H9 (cell line): ENCODE measurements at regions not wholly inside any gene's neighbourhood (a gene's known extent, or its start where the extent isn't known, plus 50 kb on each side); places are given as distances from the start of the nearest gene placed in this dataset.

Experiments
- DNase-seq: peaks from one replicate; pipeline ENCODE4 v3.0.0-alpha.2; 2017
- H2AFZ ChIP-seq: one replicate; pipeline ENCODE4 v1.6.1; 2013; ENCODE audit warnings: mild to moderate bottlenecking, low read length, control low read depth, moderate library complexity
- H2AK5ac ChIP-seq: 2 replicates; pipeline ENCODE4 v1.6.1; 2013; ENCODE audit warnings: low read length, control low read depth, mixed read lengths; ENCODE audit not compliant: insufficient read length
- H2BK120ac ChIP-seq: one replicate; pipeline ENCODE4 v1.6.1; 2013; ENCODE audit warnings: low read depth, mild to moderate bottlenecking, low read length, control low read depth, inconsistent platforms; ENCODE audit not compliant: poor library complexity, severe bottlenecking
- H2BK12ac ChIP-seq: 2 replicates; pipeline ENCODE4 v1.6.1; 2013; ENCODE audit warnings: low read length, control low read depth, mixed read lengths, low read depth; ENCODE audit not compliant: insufficient read length
- H2BK15ac ChIP-seq: 2 replicates; pipeline ENCODE4 v1.6.1; 2013; ENCODE audit warnings: low read depth, low read length, control low read depth
- H2BK20ac ChIP-seq: one replicate; pipeline ENCODE4 v1.6.1; 2013; ENCODE audit warnings: low read depth, mild to moderate bottlenecking, low read length, control low read depth, inconsistent platforms; ENCODE audit not compliant: poor library complexity, severe bottlenecking
- H2BK5ac ChIP-seq: 2 replicates; pipeline ENCODE4 v1.6.1; 2013; ENCODE audit warnings: low read length, control low read depth, mixed read lengths; ENCODE audit not compliant: insufficient read length
- H3K14ac ChIP-seq: 2 replicates; pipeline ENCODE4 v1.6.1; 2013; ENCODE audit warnings: low read length, control low read depth; ENCODE audit not compliant: insufficient read depth
- H3K18ac ChIP-seq: 2 replicates; pipeline ENCODE4 v1.6.1; 2013; ENCODE audit warnings: low read depth, mild to moderate bottlenecking, mixed read lengths, low read length, control low read depth; ENCODE audit not compliant: insufficient read length
- H3K23ac ChIP-seq: 2 replicates; pipeline ENCODE4 v1.6.1; 2013; ENCODE audit warnings: low read length, control low read depth, mixed read lengths, low read depth; ENCODE audit not compliant: insufficient read length
- H3K23me2 ChIP-seq: 2 replicates; pipeline ENCODE4 v1.6.1; 2013; ENCODE audit warnings: low read depth, mild to moderate bottlenecking, mixed read lengths, low read length, control low read depth; ENCODE audit not compliant: insufficient read length, poor library complexity, severe bottlenecking
- H3K27ac ChIP-seq: 2 replicates; pipeline ENCODE4 v1.5.1; 2013; ENCODE audit warnings: low read length, control low read depth, mixed read lengths, low read depth; ENCODE audit not compliant: insufficient read length
- H3K27me3 ChIP-seq: 2 replicates; pipeline ENCODE4 v1.6.1; 2013; ENCODE audit warnings: low read length, control low read depth, inconsistent platforms; ENCODE audit not compliant: insufficient read depth
- H3K4ac ChIP-seq: 2 replicates; pipeline ENCODE4 v1.6.1; 2013; ENCODE audit warnings: low read depth, mild to moderate bottlenecking, control low read depth, inconsistent platforms, low read length, moderate library complexity
- H3K4me1 ChIP-seq: 2 replicates; pipeline ENCODE4 v1.6.1; 2013; ENCODE audit warnings: low read length, control low read depth, inconsistent platforms; ENCODE audit not compliant: insufficient read depth
- H3K4me2 ChIP-seq: 2 replicates; pipeline ENCODE4 v1.6.1; 2013; ENCODE audit warnings: low read length, control low read depth, mixed read lengths; ENCODE audit not compliant: insufficient read length, insufficient read depth
- H3K56ac ChIP-seq: 2 replicates; pipeline ENCODE4 v1.6.1; 2013; ENCODE audit warnings: low read depth, mild to moderate bottlenecking, mixed read lengths, low read length, control low read depth; ENCODE audit not compliant: insufficient read length
- H3K79me1 ChIP-seq: 2 replicates; pipeline ENCODE4 v1.6.1; 2013; ENCODE audit warnings: low read depth, mild to moderate bottlenecking, moderate library complexity, low read length, control low read depth, inconsistent platforms; ENCODE audit not compliant: insufficient read depth, poor library complexity, severe bottlenecking
- H3K79me2 ChIP-seq: 2 replicates; pipeline ENCODE4 v1.6.1; 2013; ENCODE audit warnings: low read length, control low read depth, inconsistent platforms; ENCODE audit not compliant: insufficient read depth
- H3K9ac ChIP-seq: 2 replicates; pipeline ENCODE4 v1.6.1; 2013; ENCODE audit warnings: low read length, control low read depth, mixed read lengths; ENCODE audit not compliant: insufficient read length; ENCODE audit errors: extremely low read depth
- H3K9me3 ChIP-seq: one replicate; pipeline ENCODE4 v1.6.1; 2013; ENCODE audit warnings: low read depth, low read length, inconsistent platforms; ENCODE audit not compliant: control insufficient read depth
- H3T11ph ChIP-seq: one replicate; pipeline ENCODE4 v1.6.1; 2013; ENCODE audit warnings: mild to moderate bottlenecking, low read length, control low read depth, inconsistent platforms
- H4K20me1 ChIP-seq: one replicate; pipeline ENCODE4 v1.6.1; 2013; ENCODE audit not compliant: control insufficient read depth, insufficient read length, insufficient read depth
- H4K5ac ChIP-seq: 2 replicates; pipeline ENCODE4 v1.6.1; 2013; ENCODE audit warnings: low read depth, mild to moderate bottlenecking, mixed read lengths, low read length, control low read depth; ENCODE audit not compliant: insufficient read length
- H4K8ac ChIP-seq: replicated peaks from 2 replicates; pipeline ENCODE4 v1.6.1; 2013; ENCODE audit warnings: low read length, control low read depth, mixed read lengths, low read depth; ENCODE audit not compliant: insufficient read length
- H4K91ac ChIP-seq: 2 replicates; pipeline ENCODE4 v1.6.1; 2013; ENCODE audit warnings: low read depth, mild to moderate bottlenecking, moderate library complexity, mixed read lengths, low read length, control low read depth; ENCODE audit not compliant: insufficient read length
- H3K27ac Mint-ChIP-seq, 3 experiments: 2 replicates in 2 of 3; 3 replicates in 1 of 3; pipeline ENCODE4 v1.8.0; 2020 to 2021; ENCODE audit warnings: mixed read lengths in 3 of 3, mild to moderate bottlenecking in 1 of 3, moderate library complexity in 1 of 3
- H3K27me3 Mint-ChIP-seq: 2 replicates; pipeline ENCODE4 v1.8.0; 2021; ENCODE audit warnings: low read depth, mild to moderate bottlenecking, moderate library complexity, mixed read lengths
- H3K36me3 Mint-ChIP-seq, 3 experiments: 2 replicates in 2 of 3; 3 replicates in 1 of 3; pipeline ENCODE4 v1.8.0; 2020 to 2021; ENCODE audit warnings: low read depth in 3 of 3, mixed read lengths in 3 of 3; ENCODE audit not compliant: insufficient read depth in 1 of 3
- H3K4me1 Mint-ChIP-seq, 2 experiments: 2 replicates each; pipeline ENCODE4 v1.8.0; 2020; ENCODE audit warnings: mixed read lengths in 2 of 2
- H3K4me3 Mint-ChIP-seq, 2 experiments: 2 replicates in 1 of 2; 3 replicates in 1 of 2; pipeline ENCODE4 v1.8.0; 2020 to 2021; ENCODE audit warnings: mild to moderate bottlenecking in 2 of 2, mixed read lengths in 2 of 2, moderate library complexity in 1 of 2
- H3K9me3 Mint-ChIP-seq, 2 experiments: 2 replicates in 1 of 2; 3 replicates in 1 of 2; pipeline ENCODE4 v1.8.0; 2020; ENCODE audit warnings: mild to moderate bottlenecking in 2 of 2, mixed read lengths in 2 of 2, moderate library complexity in 1 of 2
- CTCF ChIP-seq: fragments of 200-600 bp; sonication (generic); conservative IDR thresholded peaks from 3 replicates; pipeline ENCODE4 v1.8.0; 2021; ENCODE audit warnings: antibody characterized with exemption, mild to moderate bottlenecking
- WGBS: extraction: QIAGEN DNeasy Blood & Tissue Kit; methylation state at CpG from one replicate; pipeline ENCODE4 v1.1.7; 2013; ENCODE audit warnings: missing lambda C conversion rate, low lambda C conversion rate, mixed read lengths; ENCODE audit not compliant: insufficient read length; ENCODE audit errors: extremely low coverage; 5-methylcytosine and 5-hydroxymethylcytosine counted together

GRCh38 chr4:17320046-17320445 is 191.8 kb downstream of the QDPR start:
- no peaks in the 10 kb centered on the region; the same call in 1 of the 2 replicates for H3K4me1 ChIP-seq
- no peak overlapping the region for H2BK20ac ChIP-seq
- H2BK120ac ChIP-seq = no peak overlapping the region
- H3K9ac ChIP-seq = no peak overlapping the region
- Mint-ChIP-seq H3K4me1 (peaks cover 8 to 24% of the 10 kb centered on the region in 2 experiments), H3K4me3 (no peak overlapping the region), H3K27me3 (peaks cover 3% of the 10 kb centered on the region), H3K27ac (no peak overlapping the region), H3K9me3 (no peaks in the 10 kb centered on the region; a peak in 2 of 5 replicates), H3K36me3 (peaks cover 0 to 2% (median 0%) of the 10 kb centered on the region in 3 experiments; a peak in 1 of 7 replicates)
- no peak overlapping the region for H3K18ac ChIP-seq
- no peaks in the 10 kb centered on the region for H3K27me3 ChIP-seq
- H3K4me2 ChIP-seq = no peak overlapping the region
- H2BK15ac ChIP-seq = no peak overlapping the region
- H2BK12ac ChIP-seq = no peak overlapping the region
- no peak for DNase-seq
- no peak overlapping the region for H2BK5ac ChIP-seq
- no peak overlapping the region for H4K91ac ChIP-seq
- no peak overlapping the region for H3K56ac ChIP-seq
- H2AK5ac ChIP-seq = no peak overlapping the region
- TF ChIP-seq CTCF = no peak
- H3K14ac ChIP-seq = no peak overlapping the region
- no peak overlapping the region for H4K8ac ChIP-seq
- no peaks in the 10 kb centered on the region for H3K23me2 ChIP-seq
- H3T11ph ChIP-seq = no peak overlapping the region
- no peaks in the 10 kb centered on the region for H3K9me3 ChIP-seq
- no peak overlapping the region for H4K5ac ChIP-seq
- H2AFZ ChIP-seq = no peak overlapping the region
- no CpG with 5 or more reads among the region's 6 CpGs for WGBS
- no peak overlapping the region for H3K23ac ChIP-seq
- no peaks in the 10 kb centered on the region for H3K79me2 ChIP-seq
- no peak overlapping the region for H3K27ac ChIP-seq
- no peak overlapping the region for H3K4ac ChIP-seq
- no peaks in the 10 kb centered on the region for H3K79me1 ChIP-seq
- H4K20me1 ChIP-seq = no peaks in the 10 kb centered on the region
